22Rv1 (cell line): ENCODE measurements at regions not wholly inside any gene's neighbourhood (a gene's known extent, or its start where the extent isn't known, plus 50 kb on each side); places are given as distances from the start of the nearest gene placed in this dataset.

Source experiments
- H3K27ac ChIP-seq: fragments of 450-650 bp; 2 replicates; pipeline ENCODE4 v1.5.1; 2017
- CTCF ChIP-seq: fragments of 450-650 bp; IDR thresholded peaks from 2 replicates; pipeline ENCODE4 v1.5.1; 2017; ENCODE audit warnings: mild to moderate bottlenecking
- ZFX ChIP-seq: fragments of 450-650 bp; IDR thresholded peaks from 2 replicates; pipeline ENCODE4 v1.6.1; 2017; ENCODE audit warnings: antibody characterized with exemption, borderline replicate concordance

GRCh38 chr6:78345882-78346281, 521.5 kb upstream of the IRAK1BP1 start:
- TF ChIP-seq ZFX (no peak), CTCF (no peak)
- H3K27ac ChIP-seq: no peak overlapping the region

GRCh38 chr6:78347191-78347916, 520.0 kb upstream of the IRAK1BP1 start:
- no peak overlapping the region for H3K27ac ChIP-seq
- TF ChIP-seq CTCF: no peak
- no peak for TF ChIP-seq ZFX

GRCh38 chr6:78353040-78353439, 514.3 kb upstream of the IRAK1BP1 start:
- H3K27ac ChIP-seq: no peak overlapping the region
- TF ChIP-seq ZFX (no peak), CTCF (no peak)

GRCh38 chr6:78363688-78364087, 503.7 kb upstream of the IRAK1BP1 start:
- TF ChIP-seq ZFX (no peak), CTCF (no peak)
- H3K27ac ChIP-seq: no peak overlapping the region

GRCh38 chr6:78365473-78365872, 501.9 kb upstream of the IRAK1BP1 start:
- TF ChIP-seq ZFX (no peak), CTCF (no peak)
- H3K27ac ChIP-seq: no peak overlapping the region

GRCh38 chr6:78377056-78377455, 490.3 kb upstream of the IRAK1BP1 start:
- no peak for TF ChIP-seq ZFX
- TF ChIP-seq CTCF: no peak
- H3K27ac ChIP-seq: no peak overlapping the region

- TF ChIP-seq ZFX (no peak), CTCF (no peak)
- H3K27ac ChIP-seq: no peak overlapping the region
These were observed 487.4 kb upstream of the IRAK1BP1 start for GRCh38 chr6:78379982-78380381.
